ENCODE measurements at regions not wholly inside any gene's neighbourhood (a gene's known extent, or its start where the extent isn't known, plus 50 kb on each side); places are given as distances from the start of the nearest gene placed in this dataset.

DNA sequence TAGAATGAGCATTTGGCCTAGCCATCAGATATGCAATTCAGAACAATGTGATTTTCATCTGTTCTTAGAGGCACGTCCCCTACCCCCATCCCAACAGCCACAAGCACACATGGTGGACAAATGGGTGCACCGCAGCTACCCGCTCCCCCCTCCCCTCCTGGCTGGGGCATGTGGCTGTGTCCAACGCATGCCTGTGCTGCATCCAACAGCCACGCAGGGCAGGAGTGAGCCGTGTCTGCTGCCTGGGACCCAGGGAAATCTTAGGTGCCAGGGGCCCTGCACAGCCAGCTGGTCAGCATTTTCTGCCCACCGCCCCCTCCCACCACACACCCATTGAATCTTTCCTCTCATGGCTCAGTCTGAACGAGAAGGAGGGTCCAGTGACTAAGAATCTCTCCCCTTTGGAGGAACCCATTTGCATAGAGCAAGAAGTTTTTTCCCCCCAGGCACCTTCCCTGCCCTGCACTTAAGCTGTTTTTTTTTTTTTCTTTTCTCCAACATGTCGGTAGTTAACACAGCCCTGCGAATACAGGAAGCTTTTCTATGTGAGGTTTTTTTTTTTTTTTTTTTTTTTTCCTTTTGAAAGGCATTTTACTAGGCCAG is 138.9 kb downstream of the WDR11 start:
- no peaks in the 10 kb centered on the region for H3K27me3 ChIP-seq (ENCODE audit: control insufficient read depth, insufficient read depth, low read length)

GRCh38 chr10:120990831-120991230 is 139.7 kb downstream of the WDR11 start:
- no peak overlapping the region for H3K27ac ChIP-seq (ENCODE audit: low read depth, low read length)
- no peaks in the 10 kb centered on the region for H3K4me1 ChIP-seq (ENCODE audit: control insufficient read depth, insufficient read depth, low read length)
- no peak overlapping the region for H3K9ac ChIP-seq (ENCODE audit: low read length)
- no peaks in the 10 kb centered on the region for H3K27me3 ChIP-seq (ENCODE audit: control insufficient read depth, insufficient read depth, low read length)
- H3K36me3 ChIP-seq (ENCODE audit: control insufficient read depth, insufficient read depth, low read length): no peaks in the 10 kb centered on the region
- H3K4me3 ChIP-seq (ENCODE audit: low read length): no peak overlapping the region

More for the DNA sequence above, 138.9 kb downstream of the WDR11 start:
- no peak overlapping the region for H3K9ac ChIP-seq (ENCODE audit: low read length)
- no peak overlapping the region for H3K4me3 ChIP-seq (ENCODE audit: low read length)
- no peaks in the 10 kb centered on the region for H3K4me1 ChIP-seq (ENCODE audit: control insufficient read depth, insufficient read depth, low read length)
- H3K36me3 ChIP-seq (ENCODE audit: control insufficient read depth, insufficient read depth, low read length): no peaks in the 10 kb centered on the region
- H3K27ac ChIP-seq (ENCODE audit: low read depth, low read length): no peak overlapping the region

DNA sequence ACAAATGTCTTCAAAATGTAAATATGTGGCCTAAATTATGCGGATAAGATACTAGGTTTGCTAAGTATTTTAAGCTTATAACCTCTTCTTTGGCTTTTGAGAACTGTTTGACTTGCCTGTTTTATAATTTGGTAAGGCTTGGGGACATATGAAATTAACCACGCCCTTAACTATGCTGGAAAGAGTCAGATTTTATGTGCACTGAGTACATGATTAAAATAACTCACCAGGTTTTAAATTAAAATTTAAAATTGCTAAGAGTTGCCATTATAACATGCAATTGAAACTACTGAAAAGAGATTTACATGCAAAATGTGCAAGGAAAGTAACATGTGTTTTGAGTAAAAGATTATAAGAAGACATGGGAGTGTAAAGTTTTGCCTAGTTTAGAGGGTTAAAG is 141.9 kb downstream of the WDR11 start:
- Histone ChIP-seq H3K27ac (ENCODE audit: low read depth, low read length) (no peak overlapping the region), H3K4me3 (ENCODE audit: low read length) (no peak overlapping the region), H3K4me1 (ENCODE audit: control insufficient read depth, insufficient read depth, low read length) (no peaks in the 10 kb centered on the region), H3K36me3 (ENCODE audit: control insufficient read depth, insufficient read depth, low read length) (no peaks in the 10 kb centered on the region), H3K9ac (ENCODE audit: low read length) (no peak overlapping the region), H3K27me3 (ENCODE audit: control insufficient read depth, insufficient read depth, low read length) (no peaks in the 10 kb centered on the region)

- Histone ChIP-seq H3K4me3 (ENCODE audit: low read length) (no peak overlapping the region), H3K36me3 (ENCODE audit: control insufficient read depth, insufficient read depth, low read length) (no peaks in the 10 kb centered on the region), H3K4me1 (ENCODE audit: control insufficient read depth, insufficient read depth, low read length) (no peaks in the 10 kb centered on the region), H3K27ac (ENCODE audit: low read depth, low read length) (no peak overlapping the region), H3K27me3 (ENCODE audit: control insufficient read depth, insufficient read depth, low read length) (no peaks in the 10 kb centered on the region), H3K9ac (ENCODE audit: low read length) (no peak overlapping the region)
Measured at GRCh38 chr10:120995768-120996167, 144.6 kb downstream of the WDR11 start.

- Histone ChIP-seq H3K4me3 (ENCODE audit: low read length) (peak overlapping the region; percentile 22), H3K9ac (ENCODE audit: low read length) (no peak overlapping the region), H3K4me1 (ENCODE audit: control insufficient read depth, insufficient read depth, low read length) (no peaks in the 10 kb centered on the region), H3K27me3 (ENCODE audit: control insufficient read depth, insufficient read depth, low read length) (no peaks in the 10 kb centered on the region), H3K27ac (ENCODE audit: low read depth, low read length) (no peak overlapping the region), H3K36me3 (ENCODE audit: control insufficient read depth, insufficient read depth, low read length) (no peaks in the 10 kb centered on the region)
Measured at GRCh38 chr10:120996456-120997034, 145.4 kb downstream of the WDR11 start.

GRCh38 chr10:120997313-120997712 is 146.2 kb downstream of the WDR11 start:
- Histone ChIP-seq H3K27ac (ENCODE audit: low read depth, low read length) (no peak overlapping the region), H3K4me1 (ENCODE audit: control insufficient read depth, insufficient read depth, low read length) (no peaks in the 10 kb centered on the region)

GRCh38 chr10:120997756-120998155 is 146.6 kb downstream of the WDR11 start:
- no peaks in the 10 kb centered on the region for H3K4me1 ChIP-seq (ENCODE audit: control insufficient read depth, insufficient read depth, low read length)
- no peaks in the 10 kb centered on the region for H3K27me3 ChIP-seq (ENCODE audit: control insufficient read depth, insufficient read depth, low read length)
- no peak overlapping the region for H3K27ac ChIP-seq (ENCODE audit: low read depth, low read length)
- no peak overlapping the region for H3K9ac ChIP-seq (ENCODE audit: low read length)
- H3K4me3 ChIP-seq (ENCODE audit: low read length): no peak overlapping the region
- no peaks in the 10 kb centered on the region for H3K36me3 ChIP-seq (ENCODE audit: control insufficient read depth, insufficient read depth, low read length)

More at GRCh38 chr10:120997313-120997712, 146.2 kb downstream of the WDR11 start:
- no peaks in the 10 kb centered on the region for H3K36me3 ChIP-seq (ENCODE audit: control insufficient read depth, insufficient read depth, low read length)
- H3K4me3 ChIP-seq (ENCODE audit: low read length): no peak overlapping the region
- no peaks in the 10 kb centered on the region for H3K27me3 ChIP-seq (ENCODE audit: control insufficient read depth, insufficient read depth, low read length)
- H3K9ac ChIP-seq (ENCODE audit: low read length): no peak overlapping the region

GRCh38 chr10:120998251-120998650 is 147.1 kb downstream of the WDR11 start:
- no peaks in the 10 kb centered on the region for H3K27me3 ChIP-seq (ENCODE audit: control insufficient read depth, insufficient read depth, low read length)
- H3K4me1 ChIP-seq (ENCODE audit: control insufficient read depth, insufficient read depth, low read length): no peaks in the 10 kb centered on the region
- no peaks in the 10 kb centered on the region for H3K36me3 ChIP-seq (ENCODE audit: control insufficient read depth, insufficient read depth, low read length)
- H3K4me3 ChIP-seq (ENCODE audit: low read length): no peak overlapping the region
- H3K27ac ChIP-seq (ENCODE audit: low read depth, low read length): no peak overlapping the region
- no peak overlapping the region for H3K9ac ChIP-seq (ENCODE audit: low read length)

GRCh38 chr10:120998782-120999285 is 147.7 kb downstream of the WDR11 start:
- H3K36me3 ChIP-seq (ENCODE audit: control insufficient read depth, insufficient read depth, low read length): no peaks in the 10 kb centered on the region
- no peaks in the 10 kb centered on the region for H3K27me3 ChIP-seq (ENCODE audit: control insufficient read depth, insufficient read depth, low read length)
- H3K4me1 ChIP-seq (ENCODE audit: control insufficient read depth, insufficient read depth, low read length): no peaks in the 10 kb centered on the region
- H3K4me3 ChIP-seq (ENCODE audit: low read length): no peak overlapping the region
- no peak overlapping the region for H3K9ac ChIP-seq (ENCODE audit: low read length)
- H3K27ac ChIP-seq (ENCODE audit: low read depth, low read length): no peak overlapping the region

DNA sequence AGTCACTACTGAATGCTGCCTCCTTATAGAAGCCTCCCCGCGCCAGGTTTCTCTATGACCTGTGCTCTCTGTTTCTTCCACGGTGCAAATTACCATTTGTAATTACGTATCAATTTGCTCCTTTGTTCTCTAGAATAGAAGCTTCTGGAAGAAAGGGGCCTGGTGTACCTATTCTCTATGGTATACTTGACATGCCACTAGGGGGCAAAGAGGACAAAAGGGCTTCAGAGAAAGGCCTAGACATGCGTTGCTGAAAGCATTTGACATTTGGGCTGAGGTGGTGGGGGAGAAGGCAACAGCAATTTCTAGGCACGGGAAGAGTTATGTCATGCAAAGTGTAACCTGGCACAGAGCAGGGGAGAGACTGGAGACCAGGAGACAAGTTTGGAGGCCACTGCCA is 148.7 kb downstream of the WDR11 start:
- Histone ChIP-seq H3K4me1 (ENCODE audit: control insufficient read depth, insufficient read depth, low read length) (no peaks in the 10 kb centered on the region), H3K4me3 (ENCODE audit: low read length) (no peak overlapping the region), H3K9ac (ENCODE audit: low read length) (no peak overlapping the region), H3K27me3 (ENCODE audit: control insufficient read depth, insufficient read depth, low read length) (no peaks in the 10 kb centered on the region), H3K36me3 (ENCODE audit: control insufficient read depth, insufficient read depth, low read length) (no peaks in the 10 kb centered on the region), H3K27ac (ENCODE audit: low read depth, low read length) (no peak overlapping the region)

GRCh38 chr10:121002586-121003205 is 151.5 kb downstream of the WDR11 start:
- H3K4me3 ChIP-seq (ENCODE audit: low read length): no peak overlapping the region
- H3K4me1 ChIP-seq (ENCODE audit: control insufficient read depth, insufficient read depth, low read length): no peaks in the 10 kb centered on the region
- H3K27me3 ChIP-seq (ENCODE audit: control insufficient read depth, insufficient read depth, low read length): no peaks in the 10 kb centered on the region
- no peaks in the 10 kb centered on the region for H3K36me3 ChIP-seq (ENCODE audit: control insufficient read depth, insufficient read depth, low read length)
- H3K9ac ChIP-seq (ENCODE audit: low read length): no peak overlapping the region
- H3K27ac ChIP-seq (ENCODE audit: low read depth, low read length): no peak overlapping the region

DNA sequence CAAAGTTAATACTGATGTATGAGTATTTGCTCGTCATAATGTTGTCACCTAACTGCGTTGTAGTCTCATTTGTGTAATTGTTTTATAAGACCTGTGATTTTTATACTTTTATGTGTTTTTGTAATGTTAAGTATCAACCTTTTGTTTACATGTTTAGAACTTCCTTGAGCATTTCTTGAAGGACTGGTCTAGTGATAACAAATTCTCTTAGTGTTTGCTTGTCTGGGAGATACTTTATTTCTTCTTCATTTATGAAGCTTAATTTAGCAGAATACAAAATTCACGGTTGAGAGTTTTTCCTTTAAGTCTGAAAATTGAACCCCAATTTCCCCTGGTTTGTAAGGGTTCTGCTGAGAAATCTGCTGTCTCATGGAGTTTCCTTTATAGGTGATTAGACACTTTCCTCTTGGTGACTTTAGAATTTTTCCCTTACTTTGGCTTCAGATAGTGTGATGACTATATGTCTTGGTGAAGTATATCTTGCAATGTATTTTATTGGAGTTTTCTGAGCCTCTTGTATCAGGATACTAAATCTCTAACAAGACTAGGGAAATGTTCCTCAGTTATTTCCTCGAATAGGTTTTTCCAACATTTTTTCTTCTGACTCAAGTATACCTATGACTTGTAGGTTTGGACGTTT is 154.9 kb downstream of the WDR11 start:
- H3K9ac ChIP-seq (ENCODE audit: low read length): no peak overlapping the region
- H3K4me3 ChIP-seq (ENCODE audit: low read length): no peak overlapping the region
- no peaks in the 10 kb centered on the region for H3K4me1 ChIP-seq (ENCODE audit: control insufficient read depth, insufficient read depth, low read length)
- no peaks in the 10 kb centered on the region for H3K27me3 ChIP-seq (ENCODE audit: control insufficient read depth, insufficient read depth, low read length)
- H3K27ac ChIP-seq (ENCODE audit: low read depth, low read length): no peak overlapping the region
- no peaks in the 10 kb centered on the region for H3K36me3 ChIP-seq (ENCODE audit: control insufficient read depth, insufficient read depth, low read length)

Data from rectal smooth muscle tissue (tissue), 1 donor.